Prostate gland (tissue), 2 donors: ENCODE measurements at regions not wholly inside any gene's neighbourhood (a gene's known extent, or its start where the extent isn't known, plus 50 kb on each side); places are given as distances from the start of the nearest gene placed in this dataset.

Experiments
- POLR2A ChIP-seq: fragments of 450-650 bp; IDR thresholded peaks from one replicate; pipeline ENCODE4 v1.6.1; 2016; ENCODE audit warnings: antibody characterized with exemption, mild to moderate bottlenecking
- POLR2AphosphoS5 ChIP-seq: sonication (generic); formaldehyde crosslinking; IDR thresholded peaks from one replicate; pipeline ENCODE4 v1.6.1; 2017; ENCODE audit warnings: antibody characterized with exemption
- TF ChIP-seq, protein P1 (sequence below), 4 experiments: fragments of 200-600 bp in 2 of 4; fragments of 450-650 bp in 2 of 4; sonication (generic) in 2 of 4; IDR thresholded peaks; 1 replicate in 3 of 4; 2 replicates in 1 of 4; pipeline ENCODE4 v1.5.1; 2016 to 2019; ENCODE audit warnings: antibody characterized with exemption in 4 of 4, mild to moderate bottlenecking in 2 of 4, moderate library complexity in 2 of 4

DNA sequence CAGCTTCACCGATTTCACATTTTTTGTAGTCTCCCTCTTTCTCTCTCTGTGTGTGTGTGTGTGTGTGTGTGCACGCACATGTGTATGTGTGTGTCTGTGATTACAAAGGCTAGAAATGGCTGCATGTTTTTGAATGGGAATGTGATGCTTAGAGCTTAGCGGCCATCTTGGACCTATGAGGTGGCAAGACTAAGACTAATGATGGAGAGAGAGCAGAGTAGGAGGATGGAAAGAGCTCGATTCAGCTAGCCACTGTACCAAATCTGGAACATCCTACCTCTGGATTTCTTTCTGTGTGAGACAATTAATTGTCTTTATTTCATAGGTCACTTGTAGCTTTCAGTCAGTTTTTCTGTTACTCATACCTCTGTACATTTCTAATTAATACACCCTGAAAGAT, 205.1 kb downstream of the PCSK1 start:
- TF ChIP-seq, protein P1, sequence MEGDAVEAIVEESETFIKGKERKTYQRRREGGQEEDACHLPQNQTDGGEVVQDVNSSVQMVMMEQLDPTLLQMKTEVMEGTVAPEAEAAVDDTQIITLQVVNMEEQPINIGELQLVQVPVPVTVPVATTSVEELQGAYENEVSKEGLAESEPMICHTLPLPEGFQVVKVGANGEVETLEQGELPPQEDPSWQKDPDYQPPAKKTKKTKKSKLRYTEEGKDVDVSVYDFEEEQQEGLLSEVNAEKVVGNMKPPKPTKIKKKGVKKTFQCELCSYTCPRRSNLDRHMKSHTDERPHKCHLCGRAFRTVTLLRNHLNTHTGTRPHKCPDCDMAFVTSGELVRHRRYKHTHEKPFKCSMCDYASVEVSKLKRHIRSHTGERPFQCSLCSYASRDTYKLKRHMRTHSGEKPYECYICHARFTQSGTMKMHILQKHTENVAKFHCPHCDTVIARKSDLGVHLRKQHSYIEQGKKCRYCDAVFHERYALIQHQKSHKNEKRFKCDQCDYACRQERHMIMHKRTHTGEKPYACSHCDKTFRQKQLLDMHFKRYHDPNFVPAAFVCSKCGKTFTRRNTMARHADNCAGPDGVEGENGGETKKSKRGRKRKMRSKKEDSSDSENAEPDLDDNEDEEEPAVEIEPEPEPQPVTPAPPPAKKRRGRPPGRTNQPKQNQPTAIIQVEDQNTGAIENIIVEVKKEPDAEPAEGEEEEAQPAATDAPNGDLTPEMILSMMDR (IDR thresholded peaks at IDR 0.05), result no peak
- no peak for TF ChIP-seq POLR2A
- TF ChIP-seq POLR2AphosphoS5, result no peak
